ENCODE measurements at regions not wholly inside any gene's neighbourhood (a gene's known extent, or its start where the extent isn't known, plus 50 kb on each side); places are given as distances from the start of the nearest gene placed in this dataset.

DNA sequence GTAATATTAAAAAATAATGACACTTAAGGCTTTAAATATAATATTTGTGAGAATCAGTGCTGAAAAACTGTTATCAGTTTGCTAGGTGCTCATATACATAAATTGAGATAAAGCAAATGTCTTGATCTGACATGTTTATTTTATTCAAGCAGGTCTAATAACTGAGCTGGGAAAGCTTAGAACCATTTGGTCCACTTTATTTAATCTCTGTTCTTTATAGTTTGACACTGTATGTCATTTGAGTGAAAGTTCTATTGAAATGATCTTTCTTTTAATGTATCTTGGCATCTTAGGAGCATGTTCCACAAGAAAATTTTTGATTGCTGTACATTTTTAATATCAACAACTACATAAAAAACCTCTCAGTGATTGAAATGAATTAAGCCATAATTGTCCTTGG is 772.0 kb upstream of the NRSN1 start:
- Histone ChIP-seq H3K4me3 (ENCODE audit: insufficient read depth, low read depth, low read length) (no peak overlapping the region), H3K9ac (ENCODE audit: low read depth, low read length) (no peak overlapping the region), H2BK20ac (ENCODE audit: low read depth, low read length) (no peak overlapping the region), H3K27me3 (ENCODE audit: control insufficient read depth, insufficient read depth, low read length) (no peaks in the 10 kb centered on the region), H3K18ac (ENCODE audit: low read depth, low read length) (no peak overlapping the region), H2AK5ac (ENCODE audit: low read depth, low read length) (no peak overlapping the region), H3K9me3 (ENCODE audit: control insufficient read depth, insufficient read depth, low read length) (no peaks in the 10 kb centered on the region), H3K23ac (ENCODE audit: low read depth, low read length) (no peak overlapping the region), H2BK15ac (ENCODE audit: low read depth, low read length) (no peak overlapping the region), H3K56ac (ENCODE audit: extremely low read depth, insufficient read depth, low read length) (no peak overlapping the region), H3K14ac (replicated peaks; ENCODE audit: low read depth, low read length) (no peak overlapping the region), H4K8ac (ENCODE audit: low read depth in 2 of 2, low read length in 2 of 2) (no peak overlapping the region), H4K5ac (ENCODE audit: low read depth, low read length) (no peak overlapping the region), H3K4ac (ENCODE audit: low read depth, low read length) (no peak overlapping the region), H4K91ac (ENCODE audit: insufficient read depth, low read depth, low read length) (no peak overlapping the region), H2BK5ac (ENCODE audit: low read depth, low read length, poor library complexity, severe bottlenecking) (no peak overlapping the region), H3K27ac (ENCODE audit: insufficient read depth, low read length) (no peak overlapping the region), H3K4me1 (ENCODE audit: control insufficient read depth, insufficient read depth, low read length) (peaks cover 3% of the 10 kb centered on the region; the same call in 1 of the 2 replicates), H3K4me2 (ENCODE audit: low read depth, low read length) (no peak overlapping the region), H2AK9ac (replicated peaks; ENCODE audit: low read depth, low read length, poor library complexity) (no peak overlapping the region), H2BK120ac (ENCODE audit: low read depth, low read length) (no peak overlapping the region), H2AFZ (replicated peaks; ENCODE audit: low read length, poor library complexity) (no peak overlapping the region), H4K20me1 (ENCODE audit: insufficient read depth, low read length) (no peaks in the 10 kb centered on the region), H3K79me1 (ENCODE audit: low read depth in 1 of 2, low read length in 2 of 2) (no peaks in the 10 kb centered on the region), H3K9me1 (ENCODE audit: insufficient read depth, low read length) (no peaks in the 10 kb centered on the region), H3K36me3 (ENCODE audit: control insufficient read depth, insufficient read depth, low read length) (no peaks in the 10 kb centered on the region)
- intact Hi-C loops (cut with micrococcal nuclease) (no loop called here), dilution Hi-C loops (cut with HindIII; ENCODE audit: low sequenced_read_pairs, unreplicated experiment) (no loop called here), in situ Hi-C loops (cut with MboI; ENCODE audit: low sequenced_read_pairs) (no loop called here)
- CTCF ChIA-PET: no interaction called here
- no peak for ATAC-seq (ENCODE audit: low read depth)
- TF ChIP-seq MAZ (IDR thresholded peaks at IDR 0.05; ENCODE audit: borderline replicate concordance, low read depth, low read length) (no peak), MXI1 (IDR thresholded peaks at IDR 0.05; ENCODE audit: borderline replicate concordance, low read depth, low read length) (no peak), SMC3 (IDR thresholded peaks at IDR 0.05; ENCODE audit: low read depth, low read length) (no peak)
- no TSS peak for BruUV-seq (replicated peaks)
- POLR2A ChIA-PET (ENCODE audit: unreplicated experiment): no interaction called here
- no peak for DNase-seq
